GM19023 (cell line): ENCODE measurements at regions not wholly inside any gene's neighbourhood (a gene's known extent, or its start where the extent isn't known, plus 50 kb on each side); places are given as distances from the start of the nearest gene placed in this dataset.
"Not testable (repeated sequence)": the region's sequence is repeated elsewhere in the genome, so short reads cannot be mapped to it uniquely, and the experiment has no call there.

Experiments used
- ATAC-seq: cut with Tn5 transposase; IDR thresholded peaks from one replicate; pipeline ENCODE4 v1.9.1; 2021; ENCODE audit warnings: mild to moderate bottlenecking, moderate library complexity; ENCODE audit not compliant: unreplicated experiment

DNA sequence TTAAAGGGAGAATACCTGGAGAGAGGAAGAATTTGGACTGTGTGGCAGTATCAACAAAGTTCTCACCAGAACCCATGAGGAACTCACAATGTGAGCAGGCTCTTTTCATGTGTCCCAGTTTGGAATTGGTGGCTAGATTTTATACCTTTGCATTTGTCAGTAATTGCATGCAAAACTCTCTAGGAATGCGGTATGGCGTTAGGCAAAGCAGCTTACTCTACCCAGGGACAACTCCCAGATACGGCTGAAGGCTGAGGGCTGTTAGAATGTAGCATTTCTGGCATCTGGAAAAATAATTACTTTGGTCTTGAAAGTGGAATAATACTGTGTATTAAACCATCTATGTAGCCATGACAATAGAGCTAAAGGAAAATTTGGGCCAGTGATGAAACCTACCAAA is 635.5 kb downstream of the SLC16A7 start:
- no peak for ATAC-seq

DNA sequence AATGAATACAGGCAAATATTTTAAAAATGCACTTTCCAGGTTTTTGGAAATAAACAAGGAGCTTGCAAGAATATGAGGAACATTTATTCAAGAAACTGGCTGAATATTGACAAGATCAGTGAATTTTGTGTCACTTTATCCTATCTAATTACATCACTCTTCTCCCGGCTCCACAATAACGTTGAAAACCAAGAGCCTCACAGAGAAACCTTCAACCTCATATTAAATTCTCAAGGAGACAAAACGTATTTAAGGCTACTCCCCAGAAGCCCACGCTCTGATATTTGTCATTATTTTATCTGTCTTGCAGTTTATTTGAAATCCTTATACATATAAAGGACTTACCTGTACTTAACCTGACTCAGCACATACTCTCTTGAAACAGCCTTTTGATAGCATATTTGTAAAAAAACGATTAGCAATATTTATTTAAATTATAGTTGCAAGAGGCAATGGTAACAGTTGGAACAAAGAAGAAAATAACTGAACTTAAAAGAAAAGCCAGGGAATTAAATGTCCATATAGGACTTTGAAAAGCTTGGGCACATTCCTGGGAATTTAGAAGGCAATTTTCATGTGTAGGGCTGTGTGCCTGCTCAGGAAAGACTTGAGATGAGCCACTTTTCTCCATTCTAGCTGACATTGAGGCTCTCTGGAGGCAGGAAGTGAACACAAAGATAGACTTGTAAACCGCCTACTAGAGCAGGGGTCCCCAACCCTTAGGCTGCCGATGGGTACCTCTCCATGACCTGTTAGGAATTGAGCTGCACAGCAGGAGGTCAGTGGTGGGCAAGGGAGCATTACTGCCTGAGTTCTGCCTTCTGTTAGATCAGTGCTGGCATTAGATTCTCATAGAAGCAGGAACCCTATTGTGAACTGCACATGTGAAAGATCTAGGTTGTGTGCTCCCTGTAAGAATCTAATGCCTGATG is 636.4 kb downstream of the SLC16A7 start:
- no peak for ATAC-seq

DNA sequence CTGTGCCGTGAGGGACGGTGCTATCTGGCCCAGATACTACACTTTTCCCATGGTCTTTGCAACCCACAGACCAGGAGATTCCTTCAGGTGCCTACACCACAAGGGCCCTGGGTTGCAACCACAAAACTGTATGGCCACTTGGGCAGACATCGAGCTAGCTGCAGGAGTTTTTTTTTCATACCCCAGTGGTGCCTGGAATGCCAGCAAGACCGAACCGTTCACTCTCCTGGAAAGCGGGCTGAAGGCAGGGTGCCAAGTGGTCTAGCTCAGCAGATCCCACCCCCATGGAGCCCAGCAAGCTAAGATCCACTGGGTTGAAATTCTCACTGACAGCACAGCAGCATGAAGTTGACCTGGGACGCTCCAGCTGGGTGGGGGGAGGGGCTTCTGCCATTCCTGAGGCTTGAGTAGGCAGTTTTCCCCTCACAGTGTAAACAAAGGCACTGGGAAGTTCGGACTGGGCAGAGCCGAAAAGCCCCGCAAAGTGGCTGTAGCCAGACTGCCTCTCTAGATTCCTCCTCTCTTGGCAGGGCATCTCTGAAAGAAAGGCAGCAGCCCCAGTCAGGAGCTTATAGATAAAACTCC is 638.9 kb downstream of the SLC16A7 start:
- ATAC-seq: not testable (repeated sequence)

DNA sequence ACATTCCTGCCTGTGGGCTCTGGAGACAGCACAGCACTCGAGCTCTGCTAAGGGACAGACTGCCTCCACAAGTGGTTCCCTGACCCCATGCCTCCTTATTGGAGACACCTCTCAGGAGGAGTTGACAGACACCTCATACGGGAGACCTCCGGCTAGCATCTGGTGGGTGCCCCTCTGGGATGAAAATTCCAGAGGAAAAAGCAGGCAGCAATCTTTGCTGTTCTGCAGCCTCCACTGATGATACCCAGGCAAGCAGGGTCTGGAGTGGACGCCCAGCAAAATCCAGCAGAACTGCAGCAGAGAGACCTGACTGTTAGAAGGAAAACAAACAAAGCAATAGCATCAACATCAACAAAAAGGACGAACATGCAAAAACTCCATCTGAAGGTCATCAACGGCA is 639.4 kb downstream of the SLC16A7 start:
- ATAC-seq: no peak

DNA sequence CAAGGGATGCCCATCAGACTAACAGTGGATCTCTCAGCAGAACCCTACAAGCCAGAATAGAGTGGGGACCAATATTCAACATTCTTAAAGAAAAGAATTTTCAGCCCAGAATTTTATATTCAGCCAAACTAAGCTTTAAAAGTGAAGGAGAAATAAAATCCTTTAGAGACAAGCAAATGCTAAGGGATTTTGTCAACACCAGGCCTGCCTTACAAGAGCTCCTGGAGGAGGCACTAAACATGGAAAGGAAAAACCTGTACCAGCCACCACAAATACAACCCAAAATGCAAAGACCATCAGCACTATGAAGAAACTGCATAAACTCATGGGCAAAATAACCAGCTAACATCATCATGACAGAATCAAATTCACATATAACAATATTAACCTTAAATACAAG is 640.6 kb downstream of the SLC16A7 start:
- ATAC-seq: not testable (repeated sequence)

DNA sequence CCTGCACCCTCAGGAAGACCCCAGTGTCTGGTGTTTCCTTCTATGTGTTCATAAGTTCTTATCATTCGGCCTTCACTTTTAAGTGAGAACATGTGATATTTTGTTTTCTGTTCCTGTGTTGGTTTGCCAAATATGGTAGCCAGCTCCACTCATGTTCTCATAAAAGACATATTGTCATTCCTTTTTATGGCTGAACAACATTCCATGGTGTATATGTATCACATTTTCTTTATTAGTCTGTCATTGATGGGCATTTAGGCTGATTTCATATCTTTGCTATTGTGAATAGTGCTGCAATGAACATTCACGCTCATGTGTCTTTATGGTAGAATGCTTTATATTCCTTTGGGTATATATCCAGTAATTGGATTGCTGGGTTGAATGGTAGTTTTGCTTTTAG is 645.1 kb downstream of the SLC16A7 start:
- ATAC-seq: no peak

DNA sequence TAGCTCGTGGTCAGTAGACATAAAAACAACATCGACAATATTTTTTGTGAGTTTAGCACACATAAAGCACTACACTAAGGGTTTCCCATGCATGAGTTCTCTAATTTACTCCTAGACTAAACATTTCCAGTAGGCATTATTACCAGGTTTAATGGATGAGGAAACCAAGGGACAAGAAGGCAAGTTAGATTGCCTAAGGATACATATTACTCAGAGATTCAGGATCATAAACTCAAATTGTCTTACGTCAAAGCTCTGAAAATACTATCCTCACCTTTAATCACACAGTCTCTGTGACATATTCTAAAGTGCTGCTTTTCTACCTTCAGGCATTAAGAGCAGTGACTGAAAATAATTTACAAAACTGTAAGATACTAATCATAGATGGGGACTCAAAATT is 655.3 kb downstream of the SLC16A7 start:
- no peak for ATAC-seq

DNA sequence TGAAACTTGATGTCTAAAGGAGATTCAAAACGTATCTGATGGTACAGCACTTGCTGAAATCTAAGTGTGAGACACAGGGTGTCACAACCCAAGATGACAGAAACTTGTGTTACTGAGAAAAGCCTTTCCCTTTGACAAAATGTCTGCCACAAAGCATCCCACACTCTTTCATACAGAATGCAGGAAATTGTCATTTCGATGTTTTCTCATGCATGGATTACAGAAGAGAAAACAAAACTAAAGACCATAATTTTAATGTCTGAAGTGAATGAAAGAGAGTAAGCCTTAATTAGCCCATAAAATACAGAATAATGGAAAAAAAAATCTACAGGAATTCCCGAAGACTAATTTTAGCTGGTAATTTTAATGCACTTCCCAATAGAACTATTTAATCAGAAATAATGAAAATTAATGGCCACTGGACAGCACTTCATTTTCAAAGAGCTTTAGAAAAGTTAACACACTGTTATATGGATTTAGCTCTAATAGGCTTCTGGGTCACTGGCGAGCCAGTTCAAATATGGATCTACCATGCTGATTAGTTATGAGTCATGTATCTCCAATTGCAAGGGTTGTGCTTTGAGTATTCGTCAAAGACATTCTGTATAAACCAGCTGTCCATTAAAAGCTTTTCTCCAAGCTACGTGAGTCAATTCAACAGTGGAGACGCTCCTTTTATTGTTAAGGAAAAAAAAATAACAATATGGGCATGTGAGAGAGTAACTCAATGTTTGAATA is 656.7 kb downstream of the SLC16A7 start:
- no peak for ATAC-seq

DNA sequence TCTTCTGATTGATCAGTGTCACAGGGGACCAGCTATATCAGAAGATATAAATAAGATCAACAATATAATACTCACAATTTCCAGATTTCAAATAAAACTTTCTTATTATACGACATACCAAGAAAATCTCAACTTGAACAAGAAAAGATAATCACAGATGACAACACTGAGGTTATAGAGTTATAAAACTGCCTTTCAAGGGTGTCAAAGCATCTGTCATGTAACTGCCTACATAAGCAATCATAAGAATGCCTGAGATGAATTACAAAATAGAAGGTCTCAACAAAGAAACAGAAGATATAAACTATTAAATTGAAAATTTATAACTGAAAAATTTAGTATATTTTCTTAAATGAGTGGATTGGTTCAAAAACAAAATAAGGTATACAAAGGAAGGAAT is 659.2 kb downstream of the SLC16A7 start:
- ATAC-seq: no peak

DNA sequence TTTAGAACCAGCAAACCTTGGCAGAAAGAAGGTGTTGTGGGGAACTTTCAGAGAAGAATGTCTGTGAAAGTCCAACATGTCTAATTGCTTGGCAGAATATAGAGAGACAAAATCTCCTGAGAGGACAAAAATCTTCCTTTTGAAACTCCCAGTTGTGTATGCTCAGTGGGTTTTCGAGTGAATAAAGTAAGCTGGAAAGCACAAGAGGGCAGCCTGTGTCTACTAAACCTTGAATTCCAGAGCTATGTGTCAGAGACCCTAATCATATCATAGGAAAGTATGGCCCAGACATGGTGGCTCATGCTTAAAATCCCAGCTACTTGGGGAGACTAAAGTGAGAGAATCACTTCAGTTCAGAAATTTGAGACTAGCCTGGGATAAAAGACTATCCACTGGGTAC is 661.2 kb downstream of the SLC16A7 start:
- no peak for ATAC-seq

DNA sequence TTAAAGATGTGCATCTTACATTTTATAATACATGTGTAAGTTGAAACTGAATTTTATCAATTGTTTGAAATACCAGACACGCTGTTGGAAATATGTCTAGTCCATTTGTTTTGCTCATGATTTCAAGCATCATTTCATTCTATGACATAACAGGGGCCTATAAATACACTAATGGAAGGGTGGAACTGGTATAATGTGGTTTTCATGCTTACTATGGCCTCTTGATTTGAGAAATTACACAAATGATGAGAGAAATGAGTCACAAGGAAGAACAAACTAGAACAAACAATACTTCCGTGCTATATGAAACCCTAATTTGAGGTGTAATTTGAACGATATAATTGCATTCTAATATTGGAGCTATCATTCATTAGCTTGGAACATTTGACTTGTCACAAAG is 663.4 kb downstream of the SLC16A7 start:
- no peak for ATAC-seq

DNA sequence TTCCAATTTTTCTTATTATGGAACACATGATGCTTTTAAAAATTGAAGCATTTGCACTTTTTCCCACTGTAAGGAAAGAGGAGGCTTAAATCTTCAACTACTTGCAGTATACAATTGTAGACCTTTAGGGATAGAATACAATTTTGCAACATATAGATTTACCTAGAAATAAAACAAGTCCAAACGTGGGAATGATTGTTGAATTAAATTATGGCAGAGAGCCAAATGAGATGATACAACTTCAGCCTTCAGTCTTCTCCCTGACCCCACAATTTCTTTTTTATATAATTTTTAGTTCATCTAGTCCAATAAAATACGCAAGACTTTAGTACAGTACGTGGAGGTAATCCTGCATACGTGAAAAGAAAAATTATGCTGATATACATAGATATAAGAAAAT is 666.5 kb downstream of the SLC16A7 start:
- no peak for ATAC-seq

DNA sequence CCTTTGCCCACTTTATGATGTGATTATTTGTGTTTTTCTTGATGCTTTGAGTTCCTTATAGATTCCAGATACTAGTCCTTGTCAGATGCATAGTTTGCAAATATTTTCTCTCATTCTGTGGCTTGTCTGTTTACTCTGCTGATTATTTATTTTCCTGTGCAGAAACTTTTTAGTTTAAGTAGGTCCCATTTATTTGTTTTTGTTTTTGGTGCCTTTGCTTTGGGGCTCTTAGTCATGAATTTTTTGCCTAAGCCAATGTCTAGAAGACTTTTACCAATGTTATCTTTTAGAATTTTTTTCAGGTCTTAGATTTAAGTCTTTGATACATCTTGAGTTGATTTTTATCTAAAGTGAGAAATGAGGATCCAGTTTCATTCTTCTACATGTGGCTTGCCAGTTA is 667.3 kb downstream of the SLC16A7 start:
- no peak for ATAC-seq

DNA sequence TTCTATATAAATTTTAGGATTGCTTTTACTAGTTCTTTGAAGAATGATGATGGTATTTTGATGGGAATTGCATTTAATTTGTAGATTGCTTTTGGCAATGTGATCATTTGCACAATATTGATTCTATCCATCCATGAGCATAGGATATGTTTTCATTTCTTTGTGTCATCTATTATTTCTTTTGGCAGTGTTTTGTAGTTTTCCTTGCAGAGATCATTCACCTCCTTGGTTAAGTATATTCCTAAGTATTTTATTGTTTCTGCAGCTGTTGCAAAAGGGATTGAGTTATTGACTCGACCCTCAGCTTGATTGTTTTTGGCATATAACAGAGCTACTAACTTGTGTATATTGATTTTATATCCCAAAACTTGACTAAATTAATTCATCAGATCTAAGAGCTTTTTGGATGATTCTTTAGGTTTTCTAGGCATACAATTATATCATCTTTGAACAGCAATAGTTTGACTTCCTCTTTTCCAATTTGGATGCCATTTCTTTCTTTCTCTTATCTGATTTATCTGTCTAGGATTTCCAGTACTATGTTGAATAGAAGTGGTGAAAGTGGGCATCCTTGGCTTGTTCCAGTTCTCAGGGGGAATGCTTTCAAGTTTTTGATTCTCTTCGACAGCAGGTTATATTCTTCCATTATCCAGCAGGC is 668.1 kb downstream of the SLC16A7 start:
- no peak for ATAC-seq

DNA sequence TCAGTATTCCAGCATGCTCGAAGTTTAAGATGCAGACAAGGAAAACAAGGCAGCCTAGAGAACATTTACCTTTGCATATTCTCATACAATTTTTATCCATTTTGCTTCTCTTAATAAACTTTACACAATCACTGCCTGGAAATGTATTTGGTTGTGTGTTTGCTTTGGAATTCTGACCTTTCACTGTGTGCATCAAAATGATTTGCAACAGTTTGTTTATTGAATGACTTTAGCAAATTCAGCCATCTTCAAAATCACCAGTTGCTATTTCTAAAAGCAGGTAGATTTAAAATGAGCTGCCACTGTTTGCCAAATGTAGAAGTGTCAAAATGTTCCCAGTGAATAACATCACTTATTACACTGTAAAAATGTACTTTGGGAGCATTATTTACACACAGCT is 669.9 kb downstream of the SLC16A7 start:
- ATAC-seq: no peak

DNA sequence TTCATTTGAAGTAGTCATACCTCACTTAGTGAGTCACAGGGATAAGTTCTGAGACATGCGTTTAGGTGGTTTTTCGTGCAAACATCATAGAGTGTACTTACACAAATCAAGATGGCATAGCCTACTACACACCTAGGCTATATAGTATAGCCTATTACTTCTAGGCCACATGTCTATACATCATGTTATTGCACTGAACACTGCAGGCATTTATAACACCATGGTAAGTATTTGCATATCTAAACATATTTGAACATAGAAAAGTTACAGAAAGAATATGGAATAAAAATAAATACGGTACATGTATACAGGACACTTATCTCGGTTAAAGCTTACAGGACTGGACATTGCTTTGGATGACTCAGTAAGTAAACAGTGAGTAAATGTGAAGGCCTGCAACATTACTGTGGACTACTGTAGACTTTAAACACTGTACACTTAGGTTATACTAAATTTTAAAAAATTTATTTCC is 670.6 kb downstream of the SLC16A7 start:
- ATAC-seq: no peak

DNA sequence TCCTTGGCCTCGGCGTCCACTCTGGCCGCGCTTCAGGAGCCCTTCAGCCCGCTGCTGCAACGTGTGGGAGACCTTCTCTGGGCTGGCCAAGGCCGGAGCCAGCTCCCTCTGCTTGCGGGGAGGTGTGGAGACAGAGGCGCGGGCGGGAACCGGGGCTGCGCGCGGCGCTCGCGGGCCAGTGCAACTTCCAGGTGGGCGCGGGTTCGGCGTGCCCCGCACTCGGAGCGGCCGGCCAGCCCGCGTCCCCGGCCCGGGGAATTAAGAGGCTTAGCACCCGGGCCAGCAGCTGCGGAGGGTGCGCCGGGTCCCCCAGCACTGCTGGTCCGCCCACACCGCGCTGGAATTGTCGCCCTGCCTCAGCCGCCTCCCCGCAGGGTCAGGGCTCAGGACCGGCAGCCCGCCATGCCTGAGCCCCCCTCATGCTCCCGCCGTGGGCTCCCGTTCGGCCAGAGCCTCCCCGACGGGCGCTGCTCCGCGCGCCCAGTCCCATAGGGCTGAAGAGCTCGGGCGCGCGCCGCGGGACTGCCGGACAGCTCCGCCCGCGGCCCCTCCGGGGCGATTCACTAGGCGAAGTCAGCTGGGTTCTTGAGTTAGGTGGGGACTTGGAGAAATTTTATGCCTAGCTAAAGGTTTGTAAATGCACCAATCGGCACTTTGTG is 673.9 kb downstream of the SLC16A7 start:
- ATAC-seq: no peak

DNA sequence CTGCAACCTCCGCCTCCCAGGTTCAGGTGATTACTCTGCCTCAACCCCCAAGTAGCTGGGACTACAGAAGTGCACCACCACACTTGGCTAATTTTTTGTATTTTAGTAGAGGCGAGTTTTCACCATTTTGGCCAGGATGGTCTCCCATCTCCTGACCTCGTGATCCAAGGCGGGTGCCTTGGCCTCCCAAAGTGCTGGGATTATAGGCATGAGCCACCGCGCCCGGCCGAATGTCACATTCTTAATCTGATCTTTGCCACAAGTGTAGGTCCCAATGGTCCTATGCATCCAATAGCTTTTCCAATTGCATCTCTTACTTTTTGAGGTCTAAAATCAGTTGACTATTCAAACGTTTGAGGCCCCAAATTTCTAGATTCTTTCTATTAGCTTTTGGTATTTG is 676.0 kb downstream of the SLC16A7 start:
- ATAC-seq: no peak

DNA sequence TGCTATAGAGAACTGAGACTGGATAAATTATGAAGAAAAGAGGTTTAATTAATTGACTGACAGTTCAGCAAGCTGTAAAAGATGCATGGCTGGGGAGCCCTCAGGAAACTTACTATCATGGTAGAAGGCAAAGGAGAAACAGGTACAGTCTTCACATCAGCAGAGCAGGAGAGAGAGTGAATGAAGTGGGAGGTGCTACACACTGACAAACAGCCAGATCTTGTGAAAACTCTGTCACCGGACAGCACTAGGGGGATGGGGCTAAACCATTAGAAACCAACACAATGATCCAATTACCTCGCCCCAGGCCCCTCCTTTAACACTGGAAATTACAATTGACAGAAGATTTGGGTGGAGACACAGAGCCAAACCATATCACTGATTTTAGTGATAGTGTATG is 682.4 kb downstream of the SLC16A7 start:
- no peak for ATAC-seq

DNA sequence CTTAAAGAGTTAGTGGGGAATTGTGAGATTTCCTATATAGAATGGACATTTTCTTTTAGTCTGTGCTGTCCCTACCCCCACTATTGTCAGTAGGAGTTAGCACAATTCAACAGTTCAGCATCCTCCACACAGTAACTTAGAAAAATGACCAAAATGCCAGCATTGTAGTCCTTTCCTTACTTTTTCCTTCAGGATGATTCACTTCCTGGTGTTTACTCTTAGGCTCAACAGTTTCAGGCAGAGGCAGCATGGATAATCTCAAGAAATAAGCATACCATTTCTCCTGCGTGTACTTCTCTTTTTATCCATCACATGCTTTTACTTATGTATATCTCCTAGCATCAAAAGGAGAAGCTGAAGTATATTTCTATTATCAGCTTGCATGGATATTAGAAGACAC is 683.4 kb downstream of the SLC16A7 start:
- ATAC-seq: no peak

DNA sequence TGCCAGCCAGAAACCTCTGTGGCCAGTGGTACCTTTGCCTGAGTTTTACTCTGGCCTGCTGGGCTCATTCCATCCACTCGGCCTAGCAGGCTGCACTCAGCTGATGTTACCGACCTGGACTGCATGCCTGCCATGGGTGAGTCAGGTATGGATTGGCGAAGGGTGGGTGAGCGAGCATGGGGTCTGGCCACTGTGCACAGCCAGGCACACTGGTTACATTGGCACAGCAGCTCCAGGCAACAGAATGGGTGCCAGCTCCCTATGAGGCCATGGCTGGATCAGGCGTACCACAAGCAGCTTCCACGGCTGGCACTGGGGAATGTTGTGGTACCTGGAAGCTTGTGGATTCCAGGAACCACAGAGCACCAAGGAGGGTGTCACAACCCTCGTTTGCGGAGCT is 685.7 kb downstream of the SLC16A7 start:
- no peak for ATAC-seq
